Stimulated activated naive CD4-positive, alpha-beta T cell (primary cell): ENCODE measurements at regions not wholly inside any gene's neighbourhood (a gene's known extent, or its start where the extent isn't known, plus 50 kb on each side); places are given as distances from the start of the nearest gene placed in this dataset.

Experiments used
- DNase-seq, 6 experiments: peaks; one replicate each; lab custom pipeline; 2025; lab: John Stamatoyannopoulos, UW

DNA sequence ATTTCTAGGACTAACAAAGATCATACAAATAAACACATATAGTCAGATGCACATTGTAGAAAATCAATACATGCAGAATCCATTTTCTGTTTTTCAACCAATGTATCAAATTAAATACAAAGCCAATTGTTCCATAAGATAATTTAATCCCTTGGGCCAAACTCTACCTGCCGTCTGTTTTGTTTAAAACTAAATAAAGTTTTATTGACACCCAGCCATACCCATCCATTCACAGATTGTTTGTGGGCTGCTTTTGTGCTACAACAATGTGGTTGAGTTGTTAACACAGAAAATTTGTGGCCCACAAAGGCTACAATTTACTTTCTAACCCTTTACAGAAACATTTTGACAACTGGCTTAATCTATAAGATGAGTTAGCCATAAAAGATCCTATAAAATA is 484.0 kb upstream of the ID2 start:
- DNase-seq, result no peak

DNA sequence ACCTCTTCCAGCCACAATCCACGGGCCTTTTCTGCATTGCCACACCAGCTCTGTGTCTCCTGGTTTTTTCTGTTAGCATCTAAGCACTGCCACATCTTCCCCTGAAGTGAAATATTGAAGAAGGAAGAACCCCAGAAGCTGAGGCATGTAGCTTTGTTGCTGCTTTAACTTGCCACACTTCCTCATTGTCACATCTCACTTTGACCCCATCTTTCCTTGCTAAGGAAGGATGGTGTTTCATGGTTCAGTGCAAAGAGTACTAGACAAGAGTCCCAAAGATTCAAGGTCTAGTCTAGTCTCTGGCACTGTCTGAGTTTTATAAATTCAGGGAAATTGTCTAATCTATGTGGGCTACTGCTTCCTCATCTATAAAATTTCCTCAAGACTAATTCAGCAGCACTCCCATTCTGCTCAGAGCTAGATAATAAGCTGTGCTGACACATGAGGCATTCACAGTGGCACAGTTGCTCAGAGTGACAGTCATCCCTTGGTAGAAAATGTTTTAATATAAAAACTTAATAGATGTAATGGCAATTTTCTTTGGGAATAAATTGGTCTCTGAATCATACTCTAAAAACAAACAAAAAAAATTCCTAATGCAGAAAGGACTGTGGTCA is 483.0 kb upstream of the ID2 start:
- no peak for DNase-seq

DNA sequence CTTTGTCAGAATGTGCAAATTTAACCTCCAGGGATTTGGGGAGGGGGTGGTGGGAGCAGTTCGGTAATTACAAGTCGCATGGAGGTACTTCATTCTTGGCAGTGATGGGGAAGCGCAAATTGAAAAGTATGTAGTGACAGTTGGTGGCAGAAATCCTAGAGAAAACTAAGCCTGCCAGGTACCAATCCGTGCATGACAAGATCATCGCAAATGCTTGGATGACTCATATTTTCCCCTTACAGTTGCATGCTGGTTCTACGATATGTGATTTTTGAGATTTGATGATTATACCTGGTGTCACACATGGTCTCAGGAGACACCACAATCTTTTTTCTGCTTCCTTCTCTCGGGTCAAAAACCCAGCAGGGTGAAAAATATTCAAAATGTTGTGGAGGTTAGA is 479.7 kb upstream of the ID2 start:
- DNase-seq, result no peak

DNA sequence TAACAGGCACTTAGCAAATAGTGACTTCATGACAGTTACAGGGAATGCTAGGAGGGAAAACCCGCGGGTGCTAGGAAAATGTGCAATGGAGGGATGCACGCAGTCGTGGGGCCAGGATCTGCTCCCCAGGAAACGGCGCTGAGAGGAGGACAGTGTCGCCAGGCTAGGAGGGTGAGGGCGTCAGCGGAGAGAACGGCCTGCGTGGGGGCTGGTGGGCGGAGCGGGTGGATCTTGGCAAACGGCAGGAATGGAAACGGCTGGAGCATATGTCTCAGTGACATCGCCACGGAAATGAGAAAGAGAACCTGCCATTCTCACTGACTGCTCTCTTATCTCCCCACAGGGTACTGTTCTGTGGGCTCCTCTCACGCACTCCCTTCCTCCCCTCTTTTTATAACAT is 478.5 kb upstream of the ID2 start:
- DNase-seq, result no peak

DNA sequence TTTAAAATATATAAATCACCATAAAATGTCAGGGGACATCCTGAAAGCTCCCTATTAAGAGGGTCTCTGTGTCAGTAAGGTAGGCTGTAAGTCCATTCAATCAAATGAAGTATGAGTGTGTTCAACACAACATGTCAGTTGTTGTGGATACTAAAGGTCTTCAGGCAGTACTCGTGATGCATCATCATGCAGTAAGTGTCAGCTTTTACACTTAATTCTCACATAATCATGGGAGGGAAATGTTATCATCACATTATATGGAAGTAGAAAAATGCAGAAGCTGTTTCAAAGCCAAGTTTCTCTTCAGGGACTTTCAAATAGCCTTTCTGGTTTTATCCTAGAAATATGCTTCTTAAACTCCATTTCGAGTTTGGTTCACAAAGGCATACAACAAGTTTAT is 477.1 kb upstream of the ID2 start:
- DNase-seq, result no peak

DNA sequence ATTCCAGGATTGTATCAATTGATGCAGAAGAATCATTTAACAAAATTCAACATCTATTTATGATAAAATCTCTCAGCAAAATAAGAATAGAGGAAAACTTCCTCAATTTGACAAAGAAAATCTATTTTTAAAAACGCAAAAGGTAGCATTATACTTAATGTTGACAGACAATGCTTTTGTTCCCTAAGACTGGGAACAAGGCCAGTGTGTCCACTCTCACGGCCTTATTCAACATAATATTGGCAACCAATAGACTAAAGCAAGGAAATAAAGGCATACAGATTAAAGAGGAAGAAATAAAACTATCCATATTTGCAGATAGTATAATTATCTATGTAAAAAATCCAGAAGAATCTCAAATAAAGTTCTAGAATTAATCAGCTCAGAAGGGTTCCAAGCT is 472.4 kb upstream of the ID2 start:
- DNase-seq, result no peak

DNA sequence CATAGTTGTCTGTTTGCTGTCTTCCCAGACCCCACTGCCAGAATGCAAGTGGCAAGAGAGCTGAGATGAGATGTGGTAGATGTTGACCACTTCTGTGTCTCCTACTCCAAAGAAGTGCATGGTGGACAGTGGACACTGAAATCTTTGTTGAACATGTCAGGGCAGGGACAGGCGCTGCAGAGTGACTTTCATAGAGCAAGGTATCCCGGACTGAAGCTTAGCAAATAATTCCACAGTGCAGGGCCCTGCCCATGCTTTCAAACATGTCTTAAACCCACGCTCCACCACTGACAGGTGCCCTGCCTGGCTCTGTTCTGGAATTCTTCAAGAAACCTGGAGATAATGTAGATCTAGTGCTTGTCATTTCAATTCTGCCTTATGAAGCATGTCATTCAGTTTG is 470.5 kb upstream of the ID2 start:
- DNase-seq, result no peak

DNA sequence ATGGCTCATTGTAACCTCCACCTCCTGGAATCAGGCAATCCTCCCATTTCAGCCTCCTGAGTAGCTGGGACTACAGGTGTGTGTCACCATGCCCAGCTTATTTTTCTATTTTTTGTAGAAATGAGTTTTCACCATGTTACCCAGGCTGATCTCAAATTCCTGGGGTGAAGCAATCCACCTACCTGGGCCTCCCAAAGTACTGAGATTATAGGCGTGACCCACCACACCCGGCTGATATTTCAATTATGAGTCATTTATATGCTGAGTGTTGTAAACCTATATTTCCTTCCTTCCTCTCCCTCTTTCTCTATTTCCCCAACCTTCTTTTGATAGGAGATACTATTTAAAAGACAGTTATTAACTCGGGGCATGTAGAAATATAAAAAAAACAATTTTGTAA is 469.6 kb upstream of the ID2 start:
- DNase-seq, result no peak

DNA sequence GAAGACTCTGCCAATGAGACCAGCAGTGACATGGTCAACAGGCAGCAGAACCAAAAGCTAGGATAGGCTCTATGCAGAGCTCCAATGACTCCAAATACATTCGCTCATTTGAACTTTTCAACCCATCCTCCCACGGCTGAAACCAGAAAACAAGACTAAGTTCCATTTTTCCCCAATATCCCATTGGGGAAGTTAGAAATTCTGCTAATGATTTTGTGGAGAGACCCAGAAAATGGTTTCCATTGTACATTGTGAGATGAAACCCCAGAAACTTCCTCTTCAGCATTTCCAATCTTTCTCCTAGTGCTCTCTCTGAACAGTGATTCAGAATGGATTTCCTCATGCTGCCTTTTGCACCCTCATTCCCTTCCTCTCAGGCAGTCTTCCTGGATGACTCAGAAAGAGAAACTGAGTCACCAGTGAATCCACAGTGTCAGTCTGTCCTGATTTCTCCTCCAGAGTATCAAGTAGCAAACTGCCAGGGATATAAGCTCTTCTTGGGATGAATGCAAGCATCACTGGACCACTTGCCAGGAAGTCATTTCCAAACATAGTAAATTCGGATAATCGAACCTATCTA is 467.7 kb upstream of the ID2 start:
- no peak for DNase-seq

DNA sequence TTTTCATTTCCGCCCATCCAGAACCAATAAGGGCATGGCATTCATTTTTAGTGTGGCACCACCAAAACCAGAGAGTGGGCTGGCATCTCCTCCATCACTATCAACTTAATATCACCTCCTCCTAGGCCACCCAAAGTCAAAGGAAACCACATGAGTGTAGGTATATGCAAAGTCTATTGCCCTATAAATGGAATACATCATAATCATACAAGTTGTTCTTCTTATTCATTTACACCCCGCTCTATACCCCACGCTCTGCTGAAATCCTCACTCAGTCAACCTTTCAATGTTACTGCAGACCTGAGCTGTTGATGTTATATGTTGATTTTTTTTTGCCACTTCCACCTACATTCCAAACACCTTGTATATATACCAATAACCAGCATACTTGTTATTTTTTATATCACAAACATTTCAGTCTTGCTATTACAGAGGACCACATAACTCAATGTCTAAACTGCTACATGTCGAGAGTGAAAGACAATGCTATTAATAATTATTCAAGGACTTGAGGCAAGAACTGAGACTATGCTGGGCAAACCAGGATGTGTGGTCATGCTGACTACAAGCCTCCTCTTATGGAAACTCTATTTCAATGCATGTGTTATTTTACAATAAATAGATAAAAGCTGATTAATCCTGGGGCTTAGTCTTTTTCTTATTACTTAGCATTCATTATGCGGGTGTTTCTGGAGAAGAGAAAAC is 466.5 kb upstream of the ID2 start:
- no peak for DNase-seq

DNA sequence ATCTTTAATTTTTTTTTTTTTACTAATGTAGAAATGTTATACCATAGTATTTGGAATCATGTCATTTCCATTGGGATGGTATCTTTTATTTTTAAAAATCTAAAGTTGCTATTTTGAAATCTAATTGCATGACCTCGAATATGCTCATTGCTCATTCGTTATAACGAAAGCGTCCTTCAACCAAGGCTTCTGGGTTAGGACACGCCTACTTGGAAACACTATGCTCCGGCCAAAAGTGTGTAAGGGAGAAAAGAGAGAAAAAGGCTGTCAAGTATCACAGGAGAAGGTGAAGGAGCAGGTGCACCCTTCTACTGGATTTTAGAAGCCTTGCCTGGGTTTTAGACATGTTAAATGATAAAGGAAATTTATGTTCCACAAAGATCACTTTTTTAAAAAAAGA is 465.9 kb upstream of the ID2 start:
- no peak for DNase-seq

DNA sequence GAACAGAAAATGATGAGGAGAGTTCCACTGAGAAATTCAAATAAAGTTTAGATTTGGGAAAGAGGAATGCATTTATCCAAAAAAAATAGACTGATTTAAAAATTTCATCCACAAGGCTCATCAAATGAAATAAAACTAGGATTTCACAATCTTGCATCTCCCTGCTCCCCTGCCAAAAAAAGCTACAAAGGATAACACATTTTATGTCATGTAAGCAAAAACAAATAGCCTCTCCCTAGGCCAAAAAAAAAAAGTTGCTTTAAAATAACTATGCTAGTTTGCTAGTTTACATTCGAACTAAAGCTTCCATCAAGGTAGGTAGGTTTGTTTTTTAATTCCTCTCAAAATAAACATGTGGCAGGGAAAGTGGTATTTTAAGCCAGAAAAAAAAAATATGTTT is 465.5 kb upstream of the ID2 start:
- no peak for DNase-seq

DNA sequence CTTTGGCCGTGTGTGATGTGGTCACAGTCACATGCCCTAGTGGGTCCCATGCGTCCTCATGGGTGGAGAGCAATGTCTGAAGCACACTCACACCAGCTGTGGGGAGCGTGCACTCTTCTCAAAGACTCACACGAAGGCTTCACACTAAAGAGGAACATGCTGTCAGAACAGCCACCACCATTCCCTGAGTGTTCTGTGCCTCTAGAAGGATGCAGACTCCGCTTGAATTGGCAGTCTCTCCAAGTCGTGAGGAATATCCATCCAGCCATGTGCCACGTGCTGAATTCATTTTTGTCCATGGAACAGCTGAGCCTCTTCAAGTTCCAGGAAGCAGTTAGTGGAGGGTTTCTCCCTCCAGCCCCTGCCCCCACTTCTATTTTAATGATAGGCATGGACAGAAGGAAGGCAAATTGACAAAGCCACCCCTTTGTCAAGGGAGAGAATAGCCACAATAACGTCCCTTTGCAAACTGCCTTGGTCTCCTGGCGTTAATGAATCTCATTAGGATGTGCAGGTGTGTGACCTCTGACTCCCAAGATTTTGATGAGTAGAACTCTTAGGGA is 464.3 kb upstream of the ID2 start:
- DNase-seq, result no peak

DNA sequence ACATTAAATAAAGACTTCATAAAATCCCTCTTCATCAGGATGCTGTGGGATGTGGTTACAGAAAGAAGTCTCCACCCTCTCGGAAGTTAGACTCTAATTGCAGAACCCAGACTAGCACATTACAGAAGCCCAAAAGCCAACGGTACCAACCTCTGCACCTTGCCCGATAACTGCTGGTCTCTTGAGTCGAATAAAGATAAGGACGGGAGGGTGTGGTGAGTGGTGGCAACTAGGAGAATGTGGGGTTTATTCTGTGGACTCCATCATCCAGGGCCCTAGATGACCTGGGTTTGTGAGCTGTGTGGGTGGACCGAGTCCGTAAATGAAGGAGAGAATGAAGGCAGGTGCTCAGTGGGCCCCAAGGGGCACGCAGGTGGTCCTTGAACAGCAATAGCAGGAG is 462.8 kb upstream of the ID2 start:
- DNase-seq, result no peak

DNA sequence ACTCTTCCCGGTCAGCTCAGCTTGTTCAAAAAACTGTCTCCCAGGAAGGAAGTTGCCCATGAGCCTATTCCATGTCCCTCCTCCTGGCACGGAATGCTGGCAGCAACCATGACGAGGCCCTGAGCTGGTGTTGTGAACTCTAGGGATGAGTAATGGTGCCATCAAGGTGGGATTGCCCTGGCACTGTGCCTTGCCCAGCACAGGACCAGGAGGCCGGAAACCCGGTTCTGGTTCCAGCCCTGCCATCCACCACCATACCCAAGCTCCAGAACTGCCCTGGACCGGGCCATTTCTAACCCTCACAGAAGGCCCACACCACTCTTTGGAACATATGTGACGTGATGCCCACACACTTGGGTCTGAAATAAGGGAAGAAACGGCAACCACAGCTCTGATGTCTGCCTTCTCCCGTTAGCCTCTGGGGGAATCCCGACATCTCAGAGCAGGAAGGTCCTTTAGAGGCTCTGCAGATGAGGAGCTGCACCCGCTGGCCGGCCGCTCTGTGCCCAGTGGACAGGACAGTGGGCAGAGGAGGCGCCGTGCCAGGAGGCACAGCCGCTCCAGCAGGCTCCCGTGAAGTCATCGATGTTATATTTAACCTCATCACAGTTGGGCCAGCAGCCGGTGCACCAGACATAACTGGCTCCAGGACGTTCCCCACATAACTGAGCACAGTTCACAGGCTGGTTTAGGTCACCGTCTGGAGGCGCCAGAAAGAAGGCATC is 462.1 kb upstream of the ID2 start:
- no peak for DNase-seq

DNA sequence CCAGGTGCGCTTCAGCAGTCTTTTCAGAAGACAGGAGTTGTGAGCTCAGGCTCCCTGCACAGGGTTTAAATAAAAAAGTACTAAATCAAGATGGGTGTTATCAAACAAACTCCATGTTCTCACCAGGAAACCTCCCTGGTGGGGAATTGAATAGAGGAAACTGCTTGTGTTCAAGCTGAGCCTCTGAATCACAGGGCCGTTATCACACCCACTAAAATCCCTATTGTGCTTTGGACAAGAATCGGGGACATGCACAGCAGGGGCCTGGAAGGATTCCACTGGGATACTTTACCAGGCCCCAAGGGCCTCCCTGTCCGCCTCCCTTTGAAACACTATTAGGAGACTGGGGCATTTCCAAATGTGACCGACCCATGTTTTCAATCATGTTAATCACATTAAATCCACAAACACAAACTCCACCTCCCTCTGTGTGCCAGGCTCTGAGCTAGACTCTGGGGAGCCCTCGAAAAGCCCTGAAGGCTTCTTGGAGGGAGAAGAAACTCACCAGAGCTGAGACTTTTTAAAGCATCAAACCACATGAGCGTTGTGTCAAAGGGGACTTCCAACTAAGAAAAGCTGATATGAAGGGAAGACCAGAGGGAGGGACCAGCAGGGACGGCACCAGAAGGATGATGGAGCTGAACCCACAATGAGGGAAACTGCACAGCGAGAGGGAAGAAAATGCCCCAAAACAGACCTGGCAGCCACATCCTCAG is 458.7 kb upstream of the ID2 start:
- DNase-seq, result no peak

DNA sequence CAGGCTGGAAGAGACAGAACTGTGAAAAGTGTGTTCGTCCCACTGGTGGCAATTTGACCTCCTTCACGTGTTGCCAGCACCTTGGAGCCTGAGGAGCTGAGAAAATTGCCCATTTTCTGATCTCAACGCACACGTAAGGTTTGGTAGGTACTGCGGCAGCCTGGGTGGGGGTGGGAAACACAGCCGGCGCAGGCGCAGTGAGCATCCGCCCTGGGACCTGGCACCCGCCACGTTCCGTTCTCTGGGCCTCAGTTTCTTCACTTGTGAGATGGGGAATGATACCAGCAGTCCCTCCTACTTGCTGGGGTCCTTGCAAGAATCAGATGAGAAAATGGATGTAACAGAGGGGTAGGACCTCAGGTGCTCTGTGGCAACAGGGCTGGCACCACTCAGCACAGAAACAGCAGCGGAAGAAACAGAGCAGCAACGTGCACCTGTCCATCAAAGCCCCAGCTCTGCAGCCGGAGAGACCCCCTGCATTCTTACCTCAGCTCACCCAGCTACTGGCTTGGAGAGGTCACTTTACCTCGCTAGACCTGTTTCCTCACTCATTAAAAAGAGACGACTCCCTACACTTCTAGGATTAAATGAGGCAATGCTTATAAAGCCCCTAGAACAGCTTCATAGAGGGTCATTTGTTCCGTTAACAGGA is 458.0 kb upstream of the ID2 start:
- DNase-seq, result no peak

DNA sequence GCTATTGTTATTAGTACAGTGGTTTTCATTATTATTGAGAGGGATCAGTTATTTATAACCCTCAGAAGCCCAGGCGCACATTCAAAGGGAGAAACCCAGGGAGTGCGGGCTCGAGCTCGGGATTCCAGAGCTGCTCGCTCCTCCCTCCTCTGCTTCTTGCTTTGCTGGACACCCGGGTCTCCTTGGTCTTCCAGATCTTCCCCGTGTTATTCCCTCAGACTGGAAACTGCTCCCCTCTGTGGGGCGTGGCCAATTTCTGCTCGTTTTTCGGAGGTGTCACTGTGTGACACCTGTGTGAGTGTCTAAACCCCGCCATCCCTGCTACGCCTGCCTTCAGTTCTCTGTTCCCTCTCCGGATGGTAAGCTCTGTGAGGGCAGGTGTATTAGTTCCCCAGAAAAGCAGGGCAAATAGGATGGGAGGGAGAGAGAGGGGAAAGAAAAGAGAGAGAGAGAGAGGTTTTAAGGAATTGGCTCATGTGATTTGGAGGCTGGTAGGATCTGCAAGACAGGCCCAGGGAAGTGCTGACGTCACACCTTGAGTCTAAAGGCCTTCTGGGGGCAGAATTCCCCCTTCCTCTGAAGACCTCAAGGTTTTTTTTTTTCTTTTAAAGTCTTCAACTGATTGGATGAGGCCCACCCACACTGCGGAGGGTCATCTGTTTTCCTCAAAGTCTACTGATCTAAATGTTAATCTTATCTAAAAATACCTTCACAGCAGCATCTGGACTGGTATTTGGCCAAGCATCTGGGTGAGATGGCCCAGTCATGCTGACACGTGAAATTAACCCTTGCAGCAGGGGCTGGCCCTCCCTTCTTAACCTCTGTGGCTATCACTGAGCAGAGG is 457.3 kb upstream of the ID2 start:
- no peak for DNase-seq

DNA sequence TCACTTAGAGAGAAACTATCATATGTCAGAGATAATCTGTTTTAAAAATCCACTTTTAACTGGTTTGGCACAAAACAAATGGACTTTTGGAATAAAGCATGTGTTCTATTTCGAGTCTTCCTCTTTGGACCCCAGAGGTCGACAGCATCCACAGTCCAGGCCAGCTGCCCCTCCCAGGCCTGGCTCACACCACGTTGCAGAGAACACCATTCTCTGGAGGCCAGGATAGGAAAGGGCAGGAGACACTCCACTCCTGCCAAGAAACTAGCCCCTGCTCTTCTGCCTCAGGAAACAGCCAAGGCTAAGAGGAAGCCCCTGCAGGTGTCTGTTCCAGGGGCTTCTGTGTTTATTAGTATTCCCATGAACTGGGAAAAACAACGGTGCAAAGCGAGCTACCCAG is 456.6 kb upstream of the ID2 start:
- no peak for DNase-seq

DNA sequence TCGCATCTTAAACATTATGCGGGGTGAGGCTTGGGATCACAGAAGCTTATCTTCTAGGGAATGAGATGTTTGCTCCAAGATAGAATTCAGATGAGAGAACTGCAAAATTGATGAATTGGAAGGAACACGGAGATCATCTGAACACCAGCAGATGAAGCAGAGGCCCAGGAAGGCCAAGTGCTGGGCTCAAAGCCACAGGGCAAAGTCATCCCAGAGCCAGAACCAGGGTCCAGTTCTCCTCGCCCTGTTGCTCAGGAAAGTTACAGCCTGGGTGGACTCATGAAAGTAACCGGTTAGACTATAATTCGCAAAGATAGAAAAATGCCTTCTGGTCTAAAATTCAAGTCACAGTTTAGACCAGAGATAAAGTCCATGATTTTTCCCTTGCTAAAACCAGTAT is 456.1 kb upstream of the ID2 start:
- DNase-seq, result no peak

DNA sequence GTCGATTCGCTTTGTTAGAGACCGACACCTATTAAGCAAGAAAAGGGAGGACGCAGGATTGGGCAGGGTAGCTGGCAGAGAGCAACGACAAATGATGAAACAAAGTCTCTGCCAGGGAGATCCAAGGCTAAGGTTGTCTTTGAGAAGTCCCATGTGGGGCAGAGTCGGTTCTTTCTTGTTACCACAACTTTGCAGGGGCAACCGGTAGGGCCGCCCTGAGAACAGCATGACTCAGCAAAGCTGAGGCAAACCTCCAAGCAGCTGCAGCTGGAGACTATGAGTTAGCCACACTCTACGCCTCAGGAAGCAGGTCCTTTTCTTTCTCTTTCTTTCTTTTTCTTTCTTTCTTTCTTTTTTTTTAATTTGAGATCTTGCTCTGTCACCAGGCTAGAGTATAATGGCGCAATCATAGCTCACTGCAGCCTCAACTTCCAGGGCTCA is 452.3 kb upstream of the ID2 start:
- DNase-seq, result peak in 2 of 6 experiments; percentile 3 to 16
